ENCODE measurements at regions not wholly inside any gene's neighbourhood (a gene's known extent, or its start where the extent isn't known, plus 50 kb on each side); places are given as distances from the start of the nearest gene placed in this dataset.
"Not testable (repeated sequence)": the region's sequence is repeated elsewhere in the genome, so short reads cannot be mapped to it uniquely, and the experiment has no call there.

GRCh38 chr1:22334860-22335550 is 116.6 kb upstream of the ZBTB40 start:
- Histone ChIP-seq H3K9me3 (ENCODE audit: control extremely low read depth in 1 of 3, control insufficient read depth in 2 of 3, insufficient read depth in 1 of 3, low read length in 2 of 3) (no peaks in the 10 kb centered on the region), H3K79me2 (ENCODE audit: control insufficient read depth, insufficient read depth, low read length) (no peaks in the 10 kb centered on the region), H3K4me1 (ENCODE audit: control insufficient read depth in 2 of 2, insufficient read depth in 2 of 2, low read length in 2 of 2) (no peaks in the 10 kb centered on the region), H2AFZ (ENCODE audit: insufficient read depth, low read depth, low read length, poor library complexity, severe bottlenecking) (no peak overlapping the region), H3K9ac (ENCODE audit: low read length) (no peak overlapping the region), H4K20me1 (ENCODE audit: control insufficient read depth, insufficient read depth, low read length, poor library complexity, severe bottlenecking) (no peaks in the 10 kb centered on the region), H3K27me3 (replicated peaks in 1 of 4; ENCODE audit: control extremely low read depth in 1 of 4, control insufficient read depth in 3 of 4, insufficient read depth in 4 of 4, low read length in 3 of 4) (peaks cover 0 to 10% (median 0%) of the 10 kb centered on the region in 4 experiments), H3K4me2 (replicated peaks; ENCODE audit: low read depth, low read length, poor library complexity, severe bottlenecking) (no peak overlapping the region), H3K27ac (ENCODE audit: low read length in 2 of 2) (no peak overlapping the region), H3K4me3 (ENCODE audit: control extremely low read depth in 1 of 5, extremely low read depth in 1 of 5, insufficient read depth in 1 of 5, low read depth in 2 of 5, low read length in 4 of 5) (no peak overlapping the region), H3K36me3 (replicated peaks in 1 of 2; ENCODE audit: control extremely low read depth in 1 of 2, control insufficient read depth in 1 of 2, extremely low read depth in 1 of 2, insufficient read depth in 2 of 2, low read length in 1 of 2) (no peaks in the 10 kb centered on the region)
- no peak for DNase-seq
- POLR2A ChIA-PET: no interaction called here
- Mint-ChIP-seq H3K27ac (no peak overlapping the region), H3K4me3 (no peak overlapping the region), H3K4me1 (no peaks in the 10 kb centered on the region), H3K27me3 (peaks cover 30% of the 10 kb centered on the region), H3K9me3 (ENCODE audit: insufficient read depth) (no peaks in the 10 kb centered on the region)
- CTCF ChIA-PET: no interaction called here
- 65% methylated on average over 6 of the region's 6 CpGs for WGBS (ENCODE audit: insufficient coverage)
- no peak for TF ChIP-seq EZH2 (IDR thresholded peaks at IDR 0.05; ENCODE audit: borderline replicate concordance, insufficient read depth, low read depth, low read length, poor library complexity, severe bottlenecking)
- TF ChIP-seq, protein P1, sequence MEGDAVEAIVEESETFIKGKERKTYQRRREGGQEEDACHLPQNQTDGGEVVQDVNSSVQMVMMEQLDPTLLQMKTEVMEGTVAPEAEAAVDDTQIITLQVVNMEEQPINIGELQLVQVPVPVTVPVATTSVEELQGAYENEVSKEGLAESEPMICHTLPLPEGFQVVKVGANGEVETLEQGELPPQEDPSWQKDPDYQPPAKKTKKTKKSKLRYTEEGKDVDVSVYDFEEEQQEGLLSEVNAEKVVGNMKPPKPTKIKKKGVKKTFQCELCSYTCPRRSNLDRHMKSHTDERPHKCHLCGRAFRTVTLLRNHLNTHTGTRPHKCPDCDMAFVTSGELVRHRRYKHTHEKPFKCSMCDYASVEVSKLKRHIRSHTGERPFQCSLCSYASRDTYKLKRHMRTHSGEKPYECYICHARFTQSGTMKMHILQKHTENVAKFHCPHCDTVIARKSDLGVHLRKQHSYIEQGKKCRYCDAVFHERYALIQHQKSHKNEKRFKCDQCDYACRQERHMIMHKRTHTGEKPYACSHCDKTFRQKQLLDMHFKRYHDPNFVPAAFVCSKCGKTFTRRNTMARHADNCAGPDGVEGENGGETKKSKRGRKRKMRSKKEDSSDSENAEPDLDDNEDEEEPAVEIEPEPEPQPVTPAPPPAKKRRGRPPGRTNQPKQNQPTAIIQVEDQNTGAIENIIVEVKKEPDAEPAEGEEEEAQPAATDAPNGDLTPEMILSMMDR (IDR thresholded peaks at IDR 0.05): no peak
- intact Hi-C loops (cut with micrococcal nuclease): no loop called here
- no peak for ATAC-seq (ENCODE audit: low read depth)

DNA sequence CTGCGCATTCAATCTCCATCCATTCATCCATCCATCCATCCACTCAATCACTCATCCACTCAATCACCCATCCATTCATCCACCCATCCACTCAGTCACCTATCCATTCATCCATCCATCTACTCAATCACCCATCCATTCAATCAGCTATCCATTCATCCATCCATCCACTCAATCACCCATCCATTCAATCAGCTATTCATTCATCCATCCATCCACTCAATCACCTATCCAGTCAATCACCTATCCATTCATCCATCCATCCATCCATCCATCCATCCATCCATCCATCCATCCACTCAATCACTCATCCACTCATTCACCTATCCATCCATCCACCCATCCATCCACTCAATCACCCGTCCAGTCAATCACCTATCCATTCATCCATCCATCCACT is 115.4 kb upstream of the ZBTB40 start:
- H3K4me3 ChIP-seq (ENCODE audit: control extremely low read depth in 1 of 5, extremely low read depth in 1 of 5, insufficient read depth in 1 of 5, low read depth in 2 of 5, low read length in 4 of 5); H3K36me3 ChIP-seq (replicated peaks in 1 of 2; ENCODE audit: control extremely low read depth in 1 of 2, control insufficient read depth in 1 of 2, extremely low read depth in 1 of 2, insufficient read depth in 2 of 2, low read length in 1 of 2); H3K4me1 ChIP-seq (ENCODE audit: control insufficient read depth in 2 of 2, insufficient read depth in 2 of 2, low read length in 2 of 2); H2AFZ ChIP-seq (ENCODE audit: insufficient read depth, low read depth, low read length, poor library complexity, severe bottlenecking); H3K27ac ChIP-seq (ENCODE audit: low read length in 2 of 2); H4K20me1 ChIP-seq (ENCODE audit: control insufficient read depth, insufficient read depth, low read length, poor library complexity, severe bottlenecking); H3K79me2 ChIP-seq (ENCODE audit: control insufficient read depth, insufficient read depth, low read length); H3K4me1 Mint-ChIP-seq; H3K27ac Mint-ChIP-seq; DNase-seq; H3K4me3 Mint-ChIP-seq; ATAC-seq (ENCODE audit: low read depth); H3K9me3 Mint-ChIP-seq (ENCODE audit: insufficient read depth); H3K4me2 ChIP-seq (replicated peaks; ENCODE audit: low read depth, low read length, poor library complexity, severe bottlenecking); H3K9ac ChIP-seq (ENCODE audit: low read length); intact Hi-C loops (cut with micrococcal nuclease); H3K9me3 ChIP-seq (ENCODE audit: control extremely low read depth in 1 of 3, control insufficient read depth in 2 of 3, insufficient read depth in 1 of 3, low read length in 2 of 3): not testable (repeated sequence)
- ChIA-PET CTCF (interaction anchor here (0.7 kb wide), 1 partner anchor 167 kb away, joined by 4 read pairs; no protein-coding TSS in a partner anchor), POLR2A (interaction anchor here (0.7 kb wide), 1 partner anchor 34 kb away, joined by 3 read pairs; no protein-coding TSS in a partner anchor)
- H3K27me3 Mint-ChIP-seq: peaks cover 34% of the 10 kb centered on the region
- H3K27me3 ChIP-seq (replicated peaks in 1 of 4; ENCODE audit: control extremely low read depth in 1 of 4, control insufficient read depth in 3 of 4, insufficient read depth in 4 of 4, low read length in 3 of 4): peaks cover 0 to 20% (median 0%) of the 10 kb centered on the region in 4 experiments
- WGBS (ENCODE audit: insufficient coverage): 93% methylated on average over 2 of the region's 2 CpGs

- intact Hi-C loops (cut with micrococcal nuclease); H3K27ac Mint-ChIP-seq; DNase-seq; H3K4me1 ChIP-seq (ENCODE audit: control insufficient read depth in 2 of 2, insufficient read depth in 2 of 2, low read length in 2 of 2); H3K79me2 ChIP-seq (ENCODE audit: control insufficient read depth, insufficient read depth, low read length); H3K4me3 ChIP-seq (ENCODE audit: control extremely low read depth in 1 of 5, extremely low read depth in 1 of 5, insufficient read depth in 1 of 5, low read depth in 2 of 5, low read length in 4 of 5); H3K9me3 Mint-ChIP-seq (ENCODE audit: insufficient read depth); POLR2A ChIA-PET; H3K9ac ChIP-seq (ENCODE audit: low read length); H2AFZ ChIP-seq (ENCODE audit: insufficient read depth, low read depth, low read length, poor library complexity, severe bottlenecking); H3K4me2 ChIP-seq (replicated peaks; ENCODE audit: low read depth, low read length, poor library complexity, severe bottlenecking); H3K36me3 ChIP-seq (replicated peaks in 1 of 2; ENCODE audit: control extremely low read depth in 1 of 2, control insufficient read depth in 1 of 2, extremely low read depth in 1 of 2, insufficient read depth in 2 of 2, low read length in 1 of 2); ATAC-seq (ENCODE audit: low read depth); H3K27ac ChIP-seq (ENCODE audit: low read length in 2 of 2); H4K20me1 ChIP-seq (ENCODE audit: control insufficient read depth, insufficient read depth, low read length, poor library complexity, severe bottlenecking); H3K4me3 Mint-ChIP-seq; H3K9me3 ChIP-seq (ENCODE audit: control extremely low read depth in 1 of 3, control insufficient read depth in 2 of 3, insufficient read depth in 1 of 3, low read length in 2 of 3); H3K4me1 Mint-ChIP-seq: not testable (repeated sequence)
- 100% methylated on average over 1 of the region's 2 CpGs for WGBS (ENCODE audit: insufficient coverage)
- peaks cover 0 to 25% (median 0%) of the 10 kb centered on the region in 4 experiments for H3K27me3 ChIP-seq (replicated peaks in 1 of 4; ENCODE audit: control extremely low read depth in 1 of 4, control insufficient read depth in 3 of 4, insufficient read depth in 4 of 4, low read length in 3 of 4)
- peaks cover 37% of the 10 kb centered on the region for H3K27me3 Mint-ChIP-seq
- CTCF ChIA-PET: interaction anchor here (0.7 kb wide), 1 partner anchor 167 kb away, joined by 4 read pairs; no protein-coding TSS in a partner anchor
Observed at GRCh38 chr1:22336696-22337545, 114.7 kb upstream of the ZBTB40 start.
